NCI-H524 (cell line): ENCODE measurements at regions not wholly inside any gene's neighbourhood (a gene's known extent, or its start where the extent isn't known, plus 50 kb on each side); places are given as distances from the start of the nearest gene placed in this dataset.
"Not testable (repeated sequence)": the region's sequence is repeated elsewhere in the genome, so short reads cannot be mapped to it uniquely, and the experiment has no call there.

Source experiments
- DNase-seq, 2 experiments: peaks; one replicate each; lab custom pipeline; 2025; lab: John Stamatoyannopoulos, UW

DNA sequence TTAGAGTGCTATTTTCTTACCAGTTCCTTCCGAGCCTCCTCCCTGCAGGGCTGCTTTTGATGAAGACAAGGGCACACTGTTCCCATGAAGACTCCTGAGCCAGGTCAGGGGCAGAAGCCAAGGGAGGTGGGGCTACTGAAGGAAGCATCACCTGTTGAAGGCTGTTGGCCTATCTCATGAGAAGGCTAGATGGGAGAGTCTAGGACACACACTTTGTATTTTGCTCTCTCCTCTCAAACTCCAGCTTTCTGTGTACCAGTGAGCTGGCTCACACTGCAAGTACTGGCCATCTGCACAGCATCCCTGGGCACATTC, 683.2 kb upstream of the ID4 start:
- no peak for DNase-seq

DNA sequence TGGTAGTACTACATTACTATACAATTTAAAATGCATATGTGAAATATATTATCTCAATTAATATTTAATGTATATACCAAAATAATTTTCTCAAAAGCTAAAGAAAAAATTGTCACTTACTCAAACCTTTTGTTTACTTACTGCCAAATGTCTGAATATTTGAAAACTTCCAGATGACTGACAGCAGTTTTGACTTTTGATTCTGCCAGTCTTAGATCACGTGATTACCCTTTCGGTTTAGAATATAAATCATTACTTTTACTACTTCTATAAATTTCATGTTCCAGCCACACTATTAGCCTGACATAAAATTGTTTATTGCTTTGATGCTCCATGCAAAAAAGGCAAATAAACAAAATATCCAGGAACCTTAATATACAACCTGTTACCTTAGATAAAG, 680.7 kb upstream of the ID4 start:
- DNase-seq, result no peak

GRCh38 chr6:19157486-19157885, 679.7 kb upstream of the ID4 start:
- no peak for DNase-seq

- no peak for DNase-seq
Measured at GRCh38 chr6:19158586-19158985, 678.6 kb upstream of the ID4 start.

- no peak for DNase-seq
Measured at GRCh38 chr6:19159089-19159488, 678.1 kb upstream of the ID4 start.

DNA sequence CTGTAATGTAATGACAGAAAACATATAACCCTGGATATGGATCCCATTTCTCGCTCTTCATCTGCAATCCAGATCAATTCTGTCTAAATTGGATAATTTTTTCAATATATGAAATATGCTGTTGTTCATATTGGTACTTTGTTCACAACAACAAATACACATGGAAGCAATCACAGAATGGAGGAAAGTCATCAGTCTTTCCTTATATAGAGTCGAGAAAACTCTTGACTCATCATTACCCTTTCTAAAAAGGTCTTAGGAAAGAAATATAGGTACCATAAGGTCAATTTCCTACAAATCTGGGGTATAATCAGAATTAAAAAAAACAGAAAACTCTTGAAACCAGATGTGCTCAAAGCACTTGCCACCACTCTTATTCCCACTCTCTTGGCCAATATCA, 677.6 kb upstream of the ID4 start:
- no peak for DNase-seq

- DNase-seq, result no peak
Measured at GRCh38 chr6:19160081-19160730, 677.0 kb upstream of the ID4 start.

- DNase-seq, result no peak
Measured at GRCh38 chr6:19167251-19167650, 669.9 kb upstream of the ID4 start.

GRCh38 chr6:19169366-19169765, 667.8 kb upstream of the ID4 start:
- DNase-seq, result no peak

GRCh38 chr6:19175023-19175422, 662.1 kb upstream of the ID4 start:
- peak; percentile 6 to 65 for DNase-seq

GRCh38 chr6:19180348-19181072, 656.7 kb upstream of the ID4 start:
- DNase-seq, result no peak

DNA sequence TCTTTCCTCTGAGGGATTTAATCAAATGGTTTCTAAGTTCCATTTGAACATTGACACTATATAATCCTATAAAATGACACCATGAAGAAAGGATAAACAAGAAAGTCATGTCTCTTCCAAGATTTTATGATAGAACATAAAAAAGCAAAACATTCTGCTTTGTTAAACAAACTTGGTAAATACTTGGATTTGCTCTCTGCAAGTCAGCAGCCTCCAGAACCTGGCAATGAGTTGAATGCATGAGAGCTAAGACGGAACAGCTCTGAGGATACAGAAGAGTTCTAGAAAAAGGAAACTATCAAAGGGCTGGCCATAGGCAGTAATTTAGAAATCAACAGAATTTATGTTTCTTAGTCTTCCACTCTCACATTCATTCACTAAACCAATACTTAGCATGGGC, 656.0 kb upstream of the ID4 start:
- DNase-seq, result no peak

DNA sequence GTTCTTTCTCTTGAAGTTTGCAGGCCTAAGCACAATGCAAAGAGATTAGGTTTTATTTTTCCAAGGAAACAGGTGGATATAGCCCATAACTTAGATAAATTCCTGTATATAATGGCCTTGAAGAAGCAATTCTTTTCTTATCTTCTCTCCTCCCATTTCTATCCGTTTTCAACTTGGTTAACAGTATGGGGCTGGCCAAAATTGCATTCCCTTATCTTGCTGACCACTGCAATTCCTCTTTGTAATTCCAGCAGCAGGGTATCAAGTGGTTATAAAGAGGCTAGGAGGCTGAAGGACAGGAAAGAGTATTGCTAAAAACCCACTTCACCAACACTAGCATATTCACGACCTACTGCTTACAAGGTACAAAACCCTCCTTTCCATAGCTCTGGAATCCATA, 643.5 kb upstream of the ID4 start:
- DNase-seq, result no peak

DNA sequence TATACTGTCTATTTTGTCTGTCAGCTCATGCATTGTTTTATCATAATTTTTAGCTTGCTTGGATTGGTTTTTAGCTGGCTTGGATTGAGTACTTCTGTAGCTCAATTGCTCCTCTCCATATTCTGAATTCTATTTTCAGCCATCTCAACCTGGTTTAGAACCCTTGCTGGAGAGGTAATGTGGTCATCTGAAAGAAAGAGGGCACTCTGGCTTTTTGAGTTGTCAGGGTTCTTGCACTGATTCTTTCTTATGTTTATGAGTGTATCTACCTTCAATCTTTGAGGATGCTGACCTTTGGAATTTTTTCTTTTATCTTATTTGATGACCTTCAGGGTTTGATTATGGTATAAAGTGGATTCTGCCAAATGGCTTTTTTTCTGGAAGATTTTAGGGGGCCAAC, 632.7 kb upstream of the ID4 start:
- peak in 1 of 2 experiments; percentile 3 for DNase-seq

- no peak for DNase-seq
Measured at GRCh38 chr6:19205076-19205475, 632.1 kb upstream of the ID4 start.

GRCh38 chr6:19209202-19209601, 628.0 kb upstream of the ID4 start:
- DNase-seq, result no peak

DNA sequence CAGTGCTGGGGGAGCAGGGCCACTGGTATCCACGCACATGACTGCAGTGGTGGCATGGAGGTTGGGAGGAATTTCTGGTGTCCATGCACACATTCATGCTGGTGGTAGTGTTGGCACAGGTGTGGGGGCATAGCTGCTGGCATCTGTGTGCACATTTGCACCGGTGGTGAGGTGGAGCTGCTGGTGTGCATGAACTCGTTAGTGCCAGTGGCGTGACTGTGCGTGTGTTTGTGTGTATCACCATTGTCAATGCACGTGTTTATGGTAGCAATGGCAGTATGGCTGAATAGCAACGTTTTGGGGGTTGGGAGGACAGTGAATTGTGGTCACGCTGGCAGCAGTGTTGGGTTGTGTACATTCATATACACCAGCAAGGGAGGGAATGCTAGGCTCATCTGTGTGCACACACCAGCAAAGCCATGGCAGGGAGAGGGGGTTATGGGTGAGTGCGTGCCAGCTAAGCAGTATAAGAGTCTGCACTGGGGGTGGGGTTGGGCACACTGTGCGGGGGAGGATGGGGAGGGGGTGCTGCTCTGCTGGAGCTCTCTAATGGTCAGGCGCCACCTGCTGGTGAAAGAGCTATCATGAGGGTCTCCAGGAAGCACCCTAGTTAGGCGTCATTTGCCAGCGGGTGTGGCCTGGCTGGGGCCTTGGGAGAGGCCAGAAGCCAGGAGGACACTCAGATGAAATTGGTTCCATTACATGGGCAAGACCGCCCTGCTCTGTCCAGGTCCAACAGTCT, 626.1 kb upstream of the ID4 start:
- DNase-seq, result peak in 1 of 2 experiments; percentile 40

GRCh38 chr6:19214231-19214630, 622.9 kb upstream of the ID4 start:
- DNase-seq, result no peak

DNA sequence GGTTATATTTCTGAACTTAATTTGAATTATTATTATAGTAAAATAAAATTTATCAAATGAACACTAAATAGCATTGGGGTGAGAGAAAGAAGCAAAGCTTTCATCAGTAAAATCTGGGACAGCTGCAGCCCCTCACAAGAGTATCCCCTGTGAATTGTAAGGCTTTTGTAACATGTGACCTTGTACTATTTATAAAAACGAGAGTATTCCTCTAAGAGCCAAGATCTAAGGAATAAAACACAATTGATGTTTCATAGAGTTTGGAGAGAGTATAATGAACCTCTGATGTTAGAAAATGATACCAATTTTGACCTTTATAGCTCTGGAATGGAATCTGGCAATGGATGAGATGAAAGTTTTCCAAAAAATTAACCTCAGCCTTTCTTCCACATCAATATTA, 617.2 kb upstream of the ID4 start:
- no peak for DNase-seq

DNA sequence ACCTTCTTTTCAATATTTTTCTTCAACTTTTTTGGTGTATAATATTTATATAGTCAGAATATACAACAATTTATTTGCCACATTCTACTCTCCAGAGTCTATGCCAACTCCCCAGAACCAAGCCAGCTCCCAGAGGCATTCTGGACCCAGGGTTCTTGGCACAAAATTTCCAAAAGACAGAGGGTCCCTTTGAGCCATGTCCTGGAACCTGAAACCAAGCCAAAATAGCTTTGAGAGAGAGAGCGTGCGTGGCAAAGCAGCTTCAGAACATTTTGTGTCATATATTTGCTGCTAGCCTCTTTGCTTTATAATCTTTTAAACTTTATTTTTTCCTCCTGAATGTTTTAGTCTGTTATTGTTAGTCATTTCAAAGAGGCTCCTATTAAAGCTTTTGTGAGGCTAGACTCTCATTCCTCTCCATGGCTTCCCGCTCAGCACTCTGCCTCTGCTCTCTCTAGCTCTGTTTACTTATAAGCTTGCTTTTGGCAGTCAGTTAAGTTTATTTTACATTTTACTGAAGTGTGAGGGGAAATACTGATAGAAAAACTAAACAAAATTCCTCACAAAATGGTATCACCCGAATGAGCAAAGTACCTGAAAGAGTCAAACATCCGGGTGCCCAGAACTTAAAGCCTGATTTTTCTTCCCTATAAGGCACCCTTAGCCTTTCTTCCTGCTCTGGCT, 605.1 kb upstream of the ID4 start:
- no peak for DNase-seq

DNA sequence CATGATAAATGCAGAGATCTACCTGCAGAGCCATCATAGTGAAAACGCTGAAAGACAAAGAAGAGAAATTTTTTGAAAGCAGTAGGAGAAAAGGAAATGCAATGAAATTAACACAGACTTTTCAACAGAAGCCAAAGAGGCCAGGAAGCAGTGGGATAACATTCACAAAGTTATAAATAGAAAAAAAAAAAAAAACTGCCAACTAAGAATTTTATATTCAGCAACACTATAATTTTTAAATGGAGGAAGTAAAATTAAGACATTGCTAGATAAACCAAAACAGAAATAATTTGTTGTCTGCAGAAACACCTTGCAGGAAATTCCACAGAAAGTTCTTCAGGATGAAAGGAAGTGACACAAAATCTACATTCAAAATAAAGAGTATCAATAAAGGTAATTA, 591.5 kb upstream of the ID4 start:
- no peak for DNase-seq

DNA sequence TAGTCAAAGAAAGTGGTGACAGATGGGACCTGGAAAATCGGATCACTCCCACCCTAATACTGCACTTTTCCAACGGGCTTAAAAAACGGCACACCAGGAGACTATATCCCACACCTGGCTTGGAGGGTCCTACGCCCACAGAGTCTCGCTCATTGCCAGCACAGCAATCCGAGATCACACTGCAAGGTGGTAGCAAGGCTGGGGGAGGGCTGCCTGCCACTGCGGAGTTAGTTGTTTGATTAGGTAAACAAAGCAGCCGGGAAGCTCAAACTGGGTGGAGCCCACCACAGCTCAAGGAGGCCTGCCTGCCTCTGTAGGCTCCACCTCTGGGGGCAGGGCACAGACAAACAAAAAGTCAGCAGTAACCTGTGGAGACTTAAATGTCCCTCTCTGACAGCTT, 590.0 kb upstream of the ID4 start:
- DNase-seq, result not testable (repeated sequence)

DNA sequence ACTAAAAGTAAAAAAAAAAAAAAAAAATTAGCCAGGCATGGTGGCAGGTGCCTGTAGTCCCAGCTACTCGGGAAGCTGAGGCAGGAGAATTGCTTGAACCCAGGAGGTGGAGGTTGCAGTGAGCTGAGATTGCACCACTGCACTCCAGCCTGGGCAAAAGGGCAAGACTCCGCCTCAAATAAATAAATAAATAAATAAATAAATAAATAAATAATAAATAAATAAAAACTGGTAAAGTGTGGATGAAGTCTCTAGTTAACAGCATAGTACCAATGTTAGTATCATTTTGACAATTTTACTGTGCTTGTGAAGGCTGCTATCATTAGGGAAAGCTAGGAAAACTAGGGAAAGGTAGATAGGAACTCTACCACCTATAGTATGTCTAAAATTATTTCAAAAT, 581.0 kb upstream of the ID4 start:
- DNase-seq, result not testable (repeated sequence)
